SK-N-SH treated with all-trans-retinoic acid at 6 μM for 48 hours (cell line): ENCODE measurements at regions not wholly inside any gene's neighbourhood (a gene's known extent, or its start where the extent isn't known, plus 50 kb on each side); places are given as distances from the start of the nearest gene placed in this dataset.

Experiments used
- ATAC-seq: fragments of 200-7000 bp; cut with Tn5 transposase; 3 replicates; pipeline ENCODE4 v1.9.1; 2020; ENCODE audit warnings: mild to moderate bottlenecking, moderate library complexity
- ARNTL ChIP-seq: fragments of 450-650 bp; formaldehyde crosslinking; IDR thresholded peaks from 2 replicates; pipeline ENCODE4 v1.5.0; 2020; ENCODE audit warnings: low read depth, mild to moderate bottlenecking, moderate library complexity, borderline replicate concordance
- BACH2 ChIP-seq: fragments of 250-450 bp; sonication (Bioruptor Pico); IDR thresholded peaks from 2 replicates; pipeline ENCODE4 v1.9.0; 2021; ENCODE audit warnings: mild to moderate bottlenecking, borderline replicate concordance
- CSDC2 ChIP-seq: fragments of 250-450 bp; sonication (Bioruptor Pico); IDR thresholded peaks from 2 replicates; pipeline ENCODE4 v1.5.0; 2020; ENCODE audit warnings: mild to moderate bottlenecking, moderate library complexity
- ESRRG ChIP-seq: fragments of 250-450 bp; sonication (Bioruptor Pico); IDR thresholded peaks from 2 replicates; pipeline ENCODE4 v1.6.1; 2021; ENCODE audit warnings: mild to moderate bottlenecking
- GLIS3 ChIP-seq: fragments of 250-450 bp; sonication (Bioruptor Pico); IDR thresholded peaks from 2 replicates; pipeline ENCODE4 v1.5.0; 2020; ENCODE audit warnings: mild to moderate bottlenecking, moderate library complexity
- ISL1 ChIP-seq: fragments of 250-450 bp; sonication (Bioruptor Pico); IDR thresholded peaks from 2 replicates; pipeline ENCODE4 v2.1.2; 2022; ENCODE audit warnings: mild to moderate bottlenecking, moderate library complexity
- OSR1 ChIP-seq: fragments of 250-450 bp; sonication (Bioruptor Pico); IDR thresholded peaks from 2 replicates; pipeline ENCODE4 v1.8.0; 2022; ENCODE audit warnings: moderate library complexity, mild to moderate bottlenecking, inconsistent platforms
- RARB ChIP-seq: fragments of 250-450 bp; sonication (Bioruptor Pico); IDR thresholded peaks from 2 replicates; pipeline ENCODE4 v1.8.0; 2021; ENCODE audit warnings: mild to moderate bottlenecking, moderate library complexity
- SNAI2 ChIP-seq: fragments of 250-450 bp; sonication (Bioruptor Pico); IDR thresholded peaks from 2 replicates; pipeline ENCODE4 v1.5.0; 2020; ENCODE audit warnings: mild to moderate bottlenecking, moderate library complexity
- TOX ChIP-seq: fragments of 250-450 bp; sonication (Bioruptor Pico); IDR thresholded peaks from 2 replicates; pipeline ENCODE4 v1.8.0; 2021; ENCODE audit warnings: mild to moderate bottlenecking, moderate library complexity, borderline replicate concordance
- ZFP3 ChIP-seq: fragments of 250-450 bp; sonication (Bioruptor Pico); IDR thresholded peaks from 2 replicates; pipeline ENCODE4 v1.5.0; 2020; ENCODE audit warnings: mild to moderate bottlenecking, moderate library complexity
- ZFP30 ChIP-seq: fragments of 450-650 bp; formaldehyde crosslinking; IDR thresholded peaks from 2 replicates; pipeline ENCODE4 v1.5.0; 2022; ENCODE audit warnings: mild to moderate bottlenecking, moderate library complexity
- ZNF565 ChIP-seq: fragments of 450-650 bp; formaldehyde crosslinking; conservative IDR thresholded peaks from 2 replicates; pipeline ENCODE4 v1.5.0; 2020; ENCODE audit warnings: low read depth, mild to moderate bottlenecking, moderate library complexity
- ZNF8 ChIP-seq: fragments of 450-650 bp; formaldehyde crosslinking; IDR thresholded peaks from 2 replicates; pipeline ENCODE4 v1.5.0; 2020; ENCODE audit warnings: mild to moderate bottlenecking, moderate library complexity
- TF ChIP-seq, protein P1 (sequence below): fragments of 250-450 bp; sonication (Bioruptor Pico); IDR thresholded peaks from 2 replicates; pipeline ENCODE4 v1.5.1; 2021; ENCODE audit warnings: mild to moderate bottlenecking, moderate library complexity
- TF ChIP-seq, protein P2 (sequence below): fragments of 250-450 bp; sonication (Bioruptor Pico); IDR thresholded peaks from 2 replicates; pipeline ENCODE4 v1.8.0; 2020; ENCODE audit warnings: mild to moderate bottlenecking, moderate library complexity, borderline replicate concordance
- TF ChIP-seq, protein P3 (sequence below): fragments of 250-450 bp; sonication (Bioruptor Pico); IDR thresholded peaks from 2 replicates; pipeline ENCODE4 v1.8.0; 2021; ENCODE audit warnings: low read depth, mild to moderate bottlenecking, moderate library complexity, borderline replicate concordance
- TF ChIP-seq, protein P4 (sequence below): fragments of 250-450 bp; sonication (Bioruptor Pico); IDR thresholded peaks from 2 replicates; pipeline ENCODE4 v1.5.1; 2020; ENCODE audit warnings: low read depth, mild to moderate bottlenecking, moderate library complexity

DNA sequence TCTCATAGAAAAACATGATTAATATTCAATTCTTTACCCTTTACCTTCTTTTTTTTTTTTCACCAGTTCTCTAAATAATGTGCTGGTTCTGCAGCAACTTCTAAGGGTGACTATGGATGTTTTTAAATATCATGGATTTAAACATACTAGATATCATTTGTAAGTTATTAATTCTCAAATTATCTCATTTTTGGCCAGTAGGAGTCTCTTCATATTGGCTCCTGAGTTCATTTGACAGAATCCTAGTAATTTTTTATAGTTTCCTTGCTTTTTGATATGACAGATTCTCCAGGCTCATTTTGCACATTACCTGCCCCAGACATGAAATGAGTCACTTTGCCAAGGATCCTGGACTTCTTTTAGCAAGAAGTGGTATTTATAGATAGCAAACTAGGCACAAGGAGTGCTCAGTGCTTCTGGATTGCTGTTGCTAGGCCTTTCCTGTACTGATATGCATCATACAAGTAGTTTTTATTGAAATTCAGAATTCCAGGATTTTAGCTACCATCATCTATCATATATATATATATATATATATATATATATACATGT is 201.3 kb upstream of the IL12B start:
- ATAC-seq: peak; percentile 32; the same call in 1 of the 3 replicates
- TF ChIP-seq, protein P1, sequence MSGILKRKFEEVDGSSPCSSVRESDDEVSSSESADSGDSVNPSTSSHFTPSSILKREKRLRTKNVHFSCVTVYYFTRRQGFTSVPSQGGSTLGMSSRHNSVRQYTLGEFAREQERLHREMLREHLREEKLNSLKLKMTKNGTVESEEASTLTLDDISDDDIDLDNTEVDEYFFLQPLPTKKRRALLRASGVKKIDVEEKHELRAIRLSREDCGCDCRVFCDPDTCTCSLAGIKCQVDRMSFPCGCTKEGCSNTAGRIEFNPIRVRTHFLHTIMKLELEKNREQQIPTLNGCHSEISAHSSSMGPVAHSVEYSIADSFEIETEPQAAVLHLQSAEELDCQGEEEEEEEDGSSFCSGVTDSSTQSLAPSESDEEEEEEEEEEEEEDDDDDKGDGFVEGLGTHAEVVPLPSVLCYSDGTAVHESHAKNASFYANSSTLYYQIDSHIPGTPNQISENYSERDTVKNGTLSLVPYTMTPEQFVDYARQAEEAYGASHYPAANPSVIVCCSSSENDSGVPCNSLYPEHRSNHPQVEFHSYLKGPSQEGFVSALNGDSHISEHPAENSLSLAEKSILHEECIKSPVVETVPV: no peak
- TF ChIP-seq GLIS3: no peak
- no peak for TF ChIP-seq ZNF565 (CRISPR knock-in tag)
- TF ChIP-seq CSDC2: no peak
- TF ChIP-seq OSR1 (CRISPR knock-in tag): no peak

DNA sequence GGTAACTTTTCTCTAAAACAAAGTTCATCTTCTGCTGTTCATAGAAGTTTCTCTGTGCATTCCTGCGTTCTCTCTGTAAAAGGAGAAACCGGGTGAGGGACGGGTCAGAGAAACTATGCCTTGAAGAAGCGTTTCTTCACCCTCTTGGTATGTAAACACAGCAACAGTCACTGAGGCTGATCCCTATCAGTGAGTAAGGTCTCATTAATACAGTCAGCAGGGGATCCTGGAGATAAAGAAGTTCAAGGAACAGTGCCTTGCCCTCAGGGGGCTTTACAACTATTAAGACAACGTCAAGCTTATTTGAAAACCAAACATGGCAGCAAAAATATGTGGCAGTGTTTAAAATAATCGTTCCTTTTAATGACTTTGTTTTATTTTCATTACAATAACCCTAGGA is 202.9 kb upstream of the IL12B start:
- no peak for ATAC-seq
- TF ChIP-seq ZNF8 (no peak), CSDC2 (no peak), ZFP3 (CRISPR knock-in tag) (no peak), RARB (CRISPR knock-in tag) (no peak), ZFP30 (CRISPR knock-in tag) (no peak), SNAI2 (no peak)
- TF ChIP-seq, protein P2, sequence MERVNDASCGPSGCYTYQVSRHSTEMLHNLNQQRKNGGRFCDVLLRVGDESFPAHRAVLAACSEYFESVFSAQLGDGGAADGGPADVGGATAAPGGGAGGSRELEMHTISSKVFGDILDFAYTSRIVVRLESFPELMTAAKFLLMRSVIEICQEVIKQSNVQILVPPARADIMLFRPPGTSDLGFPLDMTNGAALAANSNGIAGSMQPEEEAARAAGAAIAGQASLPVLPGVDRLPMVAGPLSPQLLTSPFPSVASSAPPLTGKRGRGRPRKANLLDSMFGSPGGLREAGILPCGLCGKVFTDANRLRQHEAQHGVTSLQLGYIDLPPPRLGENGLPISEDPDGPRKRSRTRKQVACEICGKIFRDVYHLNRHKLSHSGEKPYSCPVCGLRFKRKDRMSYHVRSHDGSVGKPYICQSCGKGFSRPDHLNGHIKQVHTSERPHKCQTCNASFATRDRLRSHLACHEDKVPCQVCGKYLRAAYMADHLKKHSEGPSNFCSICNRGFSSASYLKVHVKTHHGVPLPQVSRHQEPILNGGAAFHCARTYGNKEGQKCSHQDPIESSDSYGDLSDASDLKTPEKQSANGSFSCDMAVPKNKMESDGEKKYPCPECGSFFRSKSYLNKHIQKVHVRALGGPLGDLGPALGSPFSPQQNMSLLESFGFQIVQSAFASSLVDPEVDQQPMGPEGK (CRISPR knock-in tag): no peak
- TF ChIP-seq, protein P1: no peak
- TF ChIP-seq, protein P3, sequence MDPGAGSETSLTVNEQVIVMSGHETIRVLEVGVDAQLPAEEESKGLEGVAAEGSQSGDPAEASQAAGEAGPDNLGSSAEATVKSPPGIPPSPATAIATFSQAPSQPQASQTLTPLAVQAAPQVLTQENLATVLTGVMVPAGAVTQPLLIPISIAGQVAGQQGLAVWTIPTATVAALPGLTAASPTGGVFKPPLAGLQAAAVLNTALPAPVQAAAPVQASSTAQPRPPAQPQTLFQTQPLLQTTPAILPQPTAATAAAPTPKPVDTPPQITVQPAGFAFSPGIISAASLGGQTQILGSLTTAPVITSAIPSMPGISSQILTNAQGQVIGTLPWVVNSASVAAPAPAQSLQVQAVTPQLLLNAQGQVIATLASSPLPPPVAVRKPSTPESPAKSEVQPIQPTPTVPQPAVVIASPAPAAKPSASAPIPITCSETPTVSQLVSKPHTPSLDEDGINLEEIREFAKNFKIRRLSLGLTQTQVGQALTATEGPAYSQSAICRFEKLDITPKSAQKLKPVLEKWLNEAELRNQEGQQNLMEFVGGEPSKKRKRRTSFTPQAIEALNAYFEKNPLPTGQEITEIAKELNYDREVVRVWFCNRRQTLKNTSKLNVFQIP: no peak
- TF ChIP-seq, all 23 proteins: peak for 0

DNA sequence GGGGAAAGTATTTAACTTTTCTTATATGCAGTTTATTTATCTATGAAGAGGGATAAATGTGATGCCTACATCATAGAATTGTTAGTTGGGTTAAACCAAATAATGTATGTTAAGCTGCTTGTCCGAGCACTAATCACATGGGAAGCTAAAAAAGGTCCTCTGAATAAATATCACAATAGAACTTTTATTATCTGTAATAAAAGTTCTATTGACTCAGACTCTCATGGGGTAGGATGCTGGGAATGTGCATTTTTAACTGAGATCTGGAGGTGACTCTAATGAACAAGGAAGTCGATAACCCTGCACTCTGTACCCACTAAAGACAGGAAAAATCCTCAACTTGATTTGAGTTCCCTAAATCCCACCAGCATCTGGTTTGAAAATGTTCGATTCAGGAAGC is 205.9 kb upstream of the IL12B start:
- ATAC-seq: no peak
- TF ChIP-seq ISL1 (CRISPR knock-in tag) (no peak), GLIS3 (no peak), SNAI2 (no peak), BACH2 (CRISPR knock-in tag) (no peak), ZFP30 (CRISPR knock-in tag) (no peak), ARNTL (CRISPR knock-in tag) (no peak), ZNF8 (no peak), RARB (CRISPR knock-in tag) (no peak), TOX (CRISPR knock-in tag) (no peak), CSDC2 (no peak), ESRRG (CRISPR knock-in tag) (no peak)
- TF ChIP-seq, protein P1: no peak
- TF ChIP-seq, protein P4, sequence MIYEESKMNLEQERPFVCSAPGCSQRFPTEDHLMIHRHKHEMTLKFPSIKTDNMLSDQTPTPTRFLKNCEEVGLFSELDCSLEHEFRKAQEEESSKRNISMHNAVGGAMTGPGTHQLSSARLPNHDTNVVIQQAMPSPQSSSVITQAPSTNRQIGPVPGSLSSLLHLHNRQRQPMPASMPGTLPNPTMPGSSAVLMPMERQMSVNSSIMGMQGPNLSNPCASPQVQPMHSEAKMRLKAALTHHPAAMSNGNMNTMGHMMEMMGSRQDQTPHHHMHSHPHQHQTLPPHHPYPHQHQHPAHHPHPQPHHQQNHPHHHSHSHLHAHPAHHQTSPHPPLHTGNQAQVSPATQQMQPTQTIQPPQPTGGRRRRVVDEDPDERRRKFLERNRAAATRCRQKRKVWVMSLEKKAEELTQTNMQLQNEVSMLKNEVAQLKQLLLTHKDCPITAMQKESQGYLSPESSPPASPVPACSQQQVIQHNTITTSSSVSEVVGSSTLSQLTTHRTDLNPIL: no peak
- TF ChIP-seq, protein P3: no peak
- TF ChIP-seq, protein P2 (CRISPR knock-in tag): no peak
